Ammon's horn (tissue), 1 donor: ENCODE measurements at regions not wholly inside any gene's neighbourhood (a gene's known extent, or its start where the extent isn't known, plus 50 kb on each side); places are given as distances from the start of the nearest gene placed in this dataset.

ENCODE experiments used
- DNase-seq: peaks from one replicate; pipeline ENCODE4 v3.0.0-alpha.2; 2016; ENCODE audit warnings: low spot score

DNA sequence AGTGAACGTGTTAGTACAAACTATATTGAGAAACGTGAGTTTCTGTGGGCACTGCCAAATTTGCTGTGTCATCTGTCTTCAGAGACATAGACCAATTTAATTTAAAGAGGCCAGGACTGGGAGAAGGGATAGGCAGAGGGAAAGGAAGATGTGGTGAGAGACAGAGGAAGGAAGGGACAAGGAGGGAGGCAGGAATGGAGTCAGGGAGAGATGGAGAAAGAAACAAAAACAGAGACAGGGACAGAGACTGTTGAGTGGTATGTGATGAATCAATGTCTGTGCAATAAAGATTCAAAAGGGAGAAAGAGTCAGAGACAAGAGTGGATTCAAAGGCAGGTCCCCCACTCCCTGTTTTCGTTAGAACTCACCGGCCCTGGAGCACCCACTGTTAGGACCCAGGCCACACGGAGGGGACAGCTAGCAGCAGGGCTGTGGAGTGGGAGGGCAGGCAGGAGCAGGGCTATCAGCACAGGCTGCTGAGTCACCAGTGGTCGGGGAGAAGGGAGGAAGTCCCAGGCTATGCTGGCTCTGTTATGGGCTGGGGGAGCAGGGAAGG lies 51.6 kb upstream of the CHD6 start:
- no peak for DNase-seq

DNA sequence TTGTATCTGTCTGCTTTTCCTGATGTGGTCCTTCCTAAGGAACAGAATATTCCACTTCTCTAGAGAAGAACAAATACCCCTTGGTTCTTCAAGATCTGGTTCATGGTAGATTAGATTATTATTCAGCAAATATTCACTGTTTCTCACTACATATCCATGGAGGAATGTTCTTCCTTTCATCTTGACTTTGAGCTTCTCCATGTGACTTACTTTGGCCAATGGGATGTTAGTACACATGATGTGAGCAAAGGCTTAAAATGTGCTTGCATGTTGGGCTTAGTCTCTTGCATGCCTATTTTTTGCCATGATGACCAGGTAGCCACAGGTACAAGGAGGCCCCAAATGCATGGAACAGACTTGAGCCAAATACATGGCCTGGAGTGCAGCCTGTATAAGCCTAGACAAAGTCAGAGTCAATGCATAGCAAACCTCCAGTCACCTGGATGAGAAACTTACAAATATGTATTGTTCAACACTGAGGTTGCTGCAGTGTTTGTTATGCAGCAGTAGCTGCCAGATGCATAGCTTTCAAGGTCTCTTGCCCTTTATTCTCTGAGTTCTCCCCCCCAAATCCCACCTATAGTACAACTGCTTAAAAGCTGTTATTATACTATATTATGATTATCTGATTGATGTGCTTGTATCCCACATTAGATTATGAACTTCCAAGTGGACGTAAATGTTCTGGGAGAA lies 50.0 kb upstream of the CHD6 start:
- DNase-seq: no peak
